ENCODE measurements at regions not wholly inside any gene's neighbourhood (a gene's known extent, or its start where the extent isn't known, plus 50 kb on each side); places are given as distances from the start of the nearest gene placed in this dataset.

DNA sequence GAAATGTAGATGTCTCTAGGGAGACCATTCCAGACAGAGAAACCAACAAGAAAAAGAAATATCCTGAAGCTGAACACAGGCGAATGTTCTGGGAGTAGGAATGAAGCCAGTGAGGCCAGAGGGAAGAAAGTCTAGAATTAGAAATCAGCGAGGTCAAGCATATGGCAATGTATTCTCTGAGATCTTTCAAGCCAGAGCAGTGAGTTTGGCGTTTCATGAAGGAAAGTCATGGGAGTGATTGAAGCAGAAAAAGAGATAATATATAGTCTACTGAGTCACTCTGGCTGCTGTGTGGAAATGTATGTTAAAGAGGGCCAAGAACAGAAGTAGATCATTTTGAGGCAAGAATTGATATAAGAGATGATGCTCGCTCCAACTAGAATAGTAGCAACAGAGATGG lies 576.0 kb downstream of the PCDH17 start:
- Histone ChIP-seq H3K4me3 (ENCODE audit: insufficient read length, low read depth) (no peak overlapping the region), H3K27me3 (ENCODE audit: insufficient read depth, insufficient read length) (no peaks in the 10 kb centered on the region), H3K9ac (ENCODE audit: insufficient read length, low read depth) (no peak overlapping the region), H3K36me3 (ENCODE audit: insufficient read depth, insufficient read length, low read length) (no peaks in the 10 kb centered on the region), H3K9me3 (ENCODE audit: insufficient read depth, low read length) (no peaks in the 10 kb centered on the region), H3K4me1 (ENCODE audit: insufficient read depth, insufficient read length) (no peaks in the 10 kb centered on the region)
- no peak for TF ChIP-seq YY1 (IDR thresholded peaks at IDR 0.05; ENCODE audit: insufficient read depth, insufficient read length)
- TF ChIP-seq ZNF274 (IDR thresholded peaks at IDR 0.05; ENCODE audit: low read depth, low read length) = no peak
- no peak for TF ChIP-seq SUZ12 (IDR thresholded peaks at IDR 0.05; ENCODE audit: extremely low read depth, insufficient read depth, insufficient read length)
- no peak for DNase-seq (ENCODE audit: low read depth, low spot score)

DNA sequence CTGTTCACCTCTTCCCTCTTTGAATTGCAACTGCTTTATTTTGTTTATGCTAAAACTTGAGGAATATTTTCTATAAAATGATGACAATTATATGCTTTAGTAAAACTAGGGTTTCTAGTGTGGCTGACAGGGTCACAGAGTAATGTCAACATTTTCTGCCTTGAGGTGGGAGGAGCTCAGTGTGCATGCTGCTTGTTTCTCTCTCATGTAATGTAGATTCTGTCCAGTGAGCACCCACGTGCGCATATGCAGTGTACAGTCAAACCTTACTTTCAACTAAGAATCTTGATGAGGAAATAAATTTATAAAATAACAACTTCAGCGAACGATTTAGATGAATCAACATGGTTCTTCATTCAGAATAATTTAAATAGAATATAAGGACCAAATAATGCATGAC lies 603.9 kb downstream of the PCDH17 start:
- Histone ChIP-seq H3K4me3 (ENCODE audit: insufficient read length, low read depth) (no peak overlapping the region), H3K36me3 (ENCODE audit: insufficient read depth, insufficient read length, low read length) (no peaks in the 10 kb centered on the region), H3K9ac (ENCODE audit: insufficient read length, low read depth) (no peak overlapping the region), H3K27me3 (ENCODE audit: insufficient read depth, insufficient read length) (no peaks in the 10 kb centered on the region), H3K9me3 (ENCODE audit: insufficient read depth, low read length) (no peaks in the 10 kb centered on the region), H3K4me1 (ENCODE audit: insufficient read depth, insufficient read length) (no peaks in the 10 kb centered on the region)
- no peak for DNase-seq (ENCODE audit: low read depth, low spot score)
- TF ChIP-seq ZNF274 (IDR thresholded peaks at IDR 0.05; ENCODE audit: low read depth, low read length) = no peak
- no peak for TF ChIP-seq YY1 (IDR thresholded peaks at IDR 0.05; ENCODE audit: insufficient read depth, insufficient read length)
- TF ChIP-seq SUZ12 (IDR thresholded peaks at IDR 0.05; ENCODE audit: extremely low read depth, insufficient read depth, insufficient read length) = no peak

DNA sequence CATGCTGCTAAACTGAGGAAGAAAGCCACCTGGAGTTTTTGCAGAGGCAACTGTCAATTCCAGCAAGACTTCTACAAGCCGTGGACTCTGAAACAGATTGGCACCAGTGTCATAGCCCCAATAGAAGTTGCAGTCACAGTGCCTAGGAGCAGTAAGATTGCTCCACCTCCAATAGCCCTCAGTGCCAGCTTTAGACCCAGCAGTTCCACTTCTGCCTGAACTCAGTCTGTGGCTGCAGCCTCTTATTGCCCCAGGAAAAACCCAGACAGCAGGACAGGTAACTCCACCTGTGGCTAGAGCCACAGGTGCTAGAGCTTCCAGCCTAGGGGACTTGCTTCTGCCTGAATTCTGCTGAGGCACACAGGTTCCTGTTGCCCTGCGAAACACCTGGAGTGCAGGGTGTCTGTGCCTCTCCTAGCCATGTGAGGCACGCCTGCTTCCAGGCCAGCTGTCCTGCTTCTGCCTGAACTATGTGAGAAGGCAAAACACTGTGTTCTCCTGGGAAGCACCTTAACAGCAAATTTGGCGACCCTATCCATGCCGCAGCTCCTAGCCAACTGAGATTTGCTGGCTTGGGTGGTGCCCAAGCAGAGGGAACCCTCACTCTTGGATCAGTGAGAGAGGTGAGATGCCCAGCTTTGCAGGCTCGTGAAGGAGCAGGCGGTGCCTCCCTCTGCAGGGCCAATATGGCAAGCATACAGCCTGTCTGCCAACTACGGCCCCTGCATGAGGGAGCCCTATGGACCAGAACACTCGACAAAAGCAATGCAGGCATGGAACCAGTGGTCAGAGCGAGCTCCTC lies 607.6 kb downstream of the PCDH17 start:
- Histone ChIP-seq H3K9me3 (ENCODE audit: insufficient read depth, low read length) (no peaks in the 10 kb centered on the region), H3K9ac (ENCODE audit: insufficient read length, low read depth) (no peak overlapping the region), H3K4me1 (ENCODE audit: insufficient read depth, insufficient read length) (no peaks in the 10 kb centered on the region), H3K4me3 (ENCODE audit: insufficient read length, low read depth) (no peak overlapping the region), H3K27me3 (ENCODE audit: insufficient read depth, insufficient read length) (no peaks in the 10 kb centered on the region), H3K36me3 (ENCODE audit: insufficient read depth, insufficient read length, low read length) (no peaks in the 10 kb centered on the region)
- TF ChIP-seq SUZ12 (IDR thresholded peaks at IDR 0.05; ENCODE audit: extremely low read depth, insufficient read depth, insufficient read length) = no peak
- TF ChIP-seq YY1 (IDR thresholded peaks at IDR 0.05; ENCODE audit: insufficient read depth, insufficient read length) = no peak
- no peak for TF ChIP-seq ZNF274 (IDR thresholded peaks at IDR 0.05; ENCODE audit: low read depth, low read length)
- no peak for DNase-seq (ENCODE audit: low read depth, low spot score)

DNA sequence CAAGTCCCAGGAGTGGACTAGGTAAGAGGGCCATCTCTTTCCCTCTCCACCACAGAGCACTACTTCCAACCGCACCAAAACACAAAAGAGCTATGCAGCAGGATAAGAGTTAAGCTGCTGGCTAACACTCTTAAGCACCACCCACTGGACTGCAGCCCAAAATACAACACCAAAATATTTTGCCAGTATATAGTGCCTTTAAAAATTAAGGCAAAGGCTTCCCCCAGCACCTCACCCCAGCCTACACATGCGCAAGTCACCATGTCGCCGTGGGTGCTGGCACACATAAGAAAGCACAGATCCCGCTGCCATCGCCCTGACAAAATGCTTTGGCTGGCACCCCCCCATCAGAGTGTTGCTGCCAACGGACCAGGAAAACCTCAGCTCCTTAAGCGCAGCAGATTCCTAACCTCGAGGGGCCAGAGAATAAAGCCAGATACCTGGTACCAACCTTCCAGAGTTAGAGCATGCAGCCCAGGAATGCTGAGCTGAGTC lies 608.3 kb downstream of the PCDH17 start:
- H3K36me3 ChIP-seq (ENCODE audit: insufficient read depth, insufficient read length, low read length) = no peaks in the 10 kb centered on the region
- no peaks in the 10 kb centered on the region for H3K4me1 ChIP-seq (ENCODE audit: insufficient read depth, insufficient read length)
- no peaks in the 10 kb centered on the region for H3K9me3 ChIP-seq (ENCODE audit: insufficient read depth, low read length)
- H3K9ac ChIP-seq (ENCODE audit: insufficient read length, low read depth) = no peak overlapping the region
- no peak overlapping the region for H3K4me3 ChIP-seq (ENCODE audit: insufficient read length, low read depth)
- no peaks in the 10 kb centered on the region for H3K27me3 ChIP-seq (ENCODE audit: insufficient read depth, insufficient read length)
- no peak for TF ChIP-seq SUZ12 (IDR thresholded peaks at IDR 0.05; ENCODE audit: extremely low read depth, insufficient read depth, insufficient read length)
- TF ChIP-seq ZNF274 (IDR thresholded peaks at IDR 0.05; ENCODE audit: low read depth, low read length) = no peak
- no peak for TF ChIP-seq YY1 (IDR thresholded peaks at IDR 0.05; ENCODE audit: insufficient read depth, insufficient read length)
- DNase-seq (ENCODE audit: low read depth, low spot score) = no peak

DNA sequence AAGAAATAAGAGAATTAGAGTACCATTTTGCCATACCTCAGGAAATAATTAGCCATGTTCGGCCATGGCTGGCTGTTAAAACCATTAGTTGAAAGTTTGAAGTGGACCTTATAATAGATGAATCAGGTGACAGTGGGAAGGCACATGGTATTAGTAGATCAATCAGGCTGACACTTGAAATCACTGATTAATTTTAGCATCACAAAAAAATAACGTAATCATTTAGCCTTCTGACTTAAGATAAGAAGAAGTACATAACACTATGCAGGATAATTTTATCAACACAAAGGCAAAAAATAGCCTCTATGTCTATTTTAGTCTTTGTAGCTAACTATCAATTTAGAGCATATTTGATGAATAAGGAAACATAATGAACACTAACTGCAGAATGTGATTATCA lies 615.5 kb downstream of the PCDH17 start:
- H3K4me1 ChIP-seq (ENCODE audit: insufficient read depth, insufficient read length) = no peaks in the 10 kb centered on the region
- TF ChIP-seq SUZ12 (IDR thresholded peaks at IDR 0.05; ENCODE audit: extremely low read depth, insufficient read depth, insufficient read length) (no peak), YY1 (IDR thresholded peaks at IDR 0.05; ENCODE audit: insufficient read depth, insufficient read length) (no peak), ZNF274 (IDR thresholded peaks at IDR 0.05; ENCODE audit: low read depth, low read length) (no peak)
- no peak overlapping the region for H3K9ac ChIP-seq (ENCODE audit: insufficient read length, low read depth)
- DNase-seq (ENCODE audit: low read depth, low spot score) = no peak
- H3K4me3 ChIP-seq (ENCODE audit: insufficient read length, low read depth) = no peak overlapping the region
- no peaks in the 10 kb centered on the region for H3K27me3 ChIP-seq (ENCODE audit: insufficient read depth, insufficient read length)
- no peaks in the 10 kb centered on the region for H3K36me3 ChIP-seq (ENCODE audit: insufficient read depth, insufficient read length, low read length)
- H3K9me3 ChIP-seq (ENCODE audit: insufficient read depth, low read length) = no peaks in the 10 kb centered on the region

DNA sequence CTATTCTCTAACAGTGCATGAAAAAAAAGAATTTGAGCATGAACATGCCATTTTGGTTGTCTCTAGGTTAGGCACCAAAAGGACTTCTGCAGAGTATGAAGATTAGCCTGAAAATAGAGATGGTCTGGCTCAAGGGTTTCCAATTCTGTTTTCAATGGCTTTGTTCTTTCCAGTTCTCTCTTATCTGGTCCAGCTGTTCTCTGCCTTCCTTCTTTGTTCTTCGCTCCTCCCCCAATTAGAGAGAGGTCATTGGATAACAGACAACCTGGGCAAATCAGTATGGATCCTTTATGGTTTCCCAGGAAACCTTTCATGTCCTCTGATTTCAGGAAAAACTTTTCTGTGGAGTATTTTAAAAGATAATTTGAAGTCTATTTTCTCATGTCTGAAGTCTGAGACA lies 623.4 kb downstream of the PCDH17 start:
- Histone ChIP-seq H3K4me3 (ENCODE audit: insufficient read length, low read depth) (no peak overlapping the region), H3K36me3 (ENCODE audit: insufficient read depth, insufficient read length, low read length) (no peaks in the 10 kb centered on the region), H3K4me1 (ENCODE audit: insufficient read depth, insufficient read length) (no peaks in the 10 kb centered on the region), H3K9me3 (ENCODE audit: insufficient read depth, low read length) (no peaks in the 10 kb centered on the region), H3K27me3 (ENCODE audit: insufficient read depth, insufficient read length) (no peaks in the 10 kb centered on the region), H3K9ac (ENCODE audit: insufficient read length, low read depth) (no peak overlapping the region)
- DNase-seq (ENCODE audit: low read depth, low spot score) = no peak
- TF ChIP-seq YY1 (IDR thresholded peaks at IDR 0.05; ENCODE audit: insufficient read depth, insufficient read length) (no peak), ZNF274 (IDR thresholded peaks at IDR 0.05; ENCODE audit: low read depth, low read length) (no peak), SUZ12 (IDR thresholded peaks at IDR 0.05; ENCODE audit: extremely low read depth, insufficient read depth, insufficient read length) (no peak)

DNA sequence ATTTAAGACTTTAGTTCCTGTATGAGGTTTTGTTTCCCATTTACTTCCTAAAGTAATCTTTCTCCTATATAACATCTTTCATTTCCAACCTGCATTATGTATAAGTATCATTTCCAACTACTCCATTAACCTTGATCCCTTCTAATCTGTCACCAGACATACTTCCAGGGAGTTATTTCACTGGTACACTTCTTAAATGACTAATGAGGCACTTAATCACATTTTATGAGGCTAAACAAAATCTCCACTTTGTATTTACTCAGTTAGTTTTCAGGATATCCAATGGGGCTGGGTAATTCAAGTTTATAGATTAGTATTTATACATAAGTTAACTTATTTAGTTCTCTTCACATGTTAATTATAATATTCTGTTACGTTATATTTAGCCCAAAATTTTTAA lies 634.7 kb downstream of the PCDH17 start:
- no peaks in the 10 kb centered on the region for H3K4me1 ChIP-seq (ENCODE audit: insufficient read depth, insufficient read length)
- no peak overlapping the region for H3K4me3 ChIP-seq (ENCODE audit: insufficient read length, low read depth)
- H3K9ac ChIP-seq (ENCODE audit: insufficient read length, low read depth) = no peak overlapping the region
- no peaks in the 10 kb centered on the region for H3K27me3 ChIP-seq (ENCODE audit: insufficient read depth, insufficient read length)
- TF ChIP-seq SUZ12 (IDR thresholded peaks at IDR 0.05; ENCODE audit: extremely low read depth, insufficient read depth, insufficient read length) (no peak), YY1 (IDR thresholded peaks at IDR 0.05; ENCODE audit: insufficient read depth, insufficient read length) (no peak), ZNF274 (IDR thresholded peaks at IDR 0.05; ENCODE audit: low read depth, low read length) (no peak)
- DNase-seq (ENCODE audit: low read depth, low spot score) = no peak
- H3K9me3 ChIP-seq (ENCODE audit: insufficient read depth, low read length) = no peaks in the 10 kb centered on the region
- H3K36me3 ChIP-seq (ENCODE audit: insufficient read depth, insufficient read length, low read length) = no peaks in the 10 kb centered on the region

Measured in NT2/D1 (cell line).